Common myeloid progenitor, CD34-positive (primary cell): ENCODE measurements at regions not wholly inside any gene's neighbourhood (a gene's known extent, or its start where the extent isn't known, plus 50 kb on each side); places are given as distances from the start of the nearest gene placed in this dataset.
A peak's percentile ranks its signal among the peaks of the same experiment; 100 is the strongest.

ENCODE experiments used
- CTCF ChIA-PET: fragments of 350-600 bp; sonication (Branson Sonifier 250); formaldehyde crosslinking; loops from one replicate; lab custom pipeline; 2021; ENCODE audit warnings: antibody characterized with exemption; lab: Charles Lee
- POLR2A ChIA-PET: fragments of 350-600 bp; sonication (Branson Sonifier 250); formaldehyde crosslinking; loops from one replicate; lab custom pipeline; 2021; ENCODE audit warnings: antibody characterized with exemption; lab: Charles Lee
- DNase-seq, 3 donors: peaks; one replicate each; pipeline versions ENCODE4 v3.0.0 to v3.0.0-alpha.2; 2013
- H3K27ac ChIP-seq, 2 experiments: 1 replicate in 1 of 2; 2 replicates in 1 of 2; pipeline ENCODE4 v1.7.0; 2013; ENCODE audit warnings: inconsistent platforms in 2 of 2, low read length in 2 of 2, mild to moderate bottlenecking in 2 of 2, low read depth in 1 of 2, moderate library complexity in 1 of 2; ENCODE audit not compliant: severe bottlenecking in 2 of 2, insufficient read depth in 1 of 2, poor library complexity in 1 of 2
- H3K27me3 ChIP-seq, 5 experiments: replicated peaks in 2 of 5; 1 replicate in 3 of 5; 2 replicates in 2 of 5; pipeline versions ENCODE4 v1.6.1 to v1.7.0; 2013; ENCODE audit warnings: low read length in 4 of 5, mild to moderate bottlenecking in 2 of 5, moderate library complexity in 2 of 5, inconsistent platforms in 1 of 5; ENCODE audit not compliant: insufficient read depth in 5 of 5, control insufficient read depth in 4 of 5
- H3K36me3 ChIP-seq, 4 experiments: 1 replicate in 2 of 4; 2 replicates in 2 of 4; pipeline versions ENCODE4 v1.6.1 to v1.7.0; 2013; ENCODE audit warnings: low read length in 3 of 4, control low read depth in 1 of 4, mild to moderate bottlenecking in 1 of 4; ENCODE audit not compliant: control insufficient read depth in 4 of 4, insufficient read depth in 4 of 4
- H3K4me1 ChIP-seq, 4 experiments: 1 replicate in 3 of 4; 2 replicates in 1 of 4; pipeline versions ENCODE4 v1.6.1 to v1.7.1; 2013; ENCODE audit warnings: low read length in 3 of 4, mild to moderate bottlenecking in 3 of 4, control low read depth in 1 of 4, inconsistent platforms in 1 of 4, moderate library complexity in 1 of 4; ENCODE audit not compliant: control insufficient read depth in 4 of 4, insufficient read depth in 4 of 4; ENCODE audit errors: control extremely low read depth in 1 of 4
- H3K4me3 ChIP-seq, 7 experiments: 1 replicate in 4 of 7; 2 replicates in 3 of 7; pipeline versions ENCODE4 v1.5.1 to v1.7.0; 2013; ENCODE audit warnings: mild to moderate bottlenecking in 7 of 7, low read length in 6 of 7, moderate library complexity in 6 of 7, inconsistent platforms in 2 of 7, low read depth in 2 of 7, control low read depth in 1 of 7; ENCODE audit not compliant: insufficient read depth in 4 of 7, control insufficient read depth in 1 of 7; ENCODE audit errors: extremely low read depth in 1 of 7
- H3K9me3 ChIP-seq, 5 experiments: 1 replicate in 4 of 5; 2 replicates in 1 of 5; pipeline versions ENCODE4 v1.6.1 to v1.7.1; 2013; ENCODE audit warnings: low read length in 4 of 5, mild to moderate bottlenecking in 2 of 5, inconsistent platforms in 1 of 5, low read depth in 1 of 5, moderate library complexity in 1 of 5; ENCODE audit not compliant: control insufficient read depth in 4 of 5, insufficient read depth in 2 of 5; ENCODE audit errors: control extremely low read depth in 1 of 5
- WGBS: methylation state at CpG from one replicate; pipeline ENCODE4 v1.1.5; 2013; ENCODE audit not compliant: insufficient coverage; 5-methylcytosine and 5-hydroxymethylcytosine counted together

- Histone ChIP-seq H3K27ac (no peak overlapping the region), H3K4me1 (no peaks in the 10 kb centered on the region), H3K9me3 (peaks cover 0 to 3% (median 0%) of the 10 kb centered on the region in 5 experiments), H3K27me3 (peaks cover 0 to 35% (median 3%) of the 10 kb centered on the region in 5 experiments), H3K4me3 (no peak overlapping the region), H3K36me3 (no peaks in the 10 kb centered on the region)
- DNase-seq: no peak
- POLR2A ChIA-PET: no interaction called here
- 93% methylated on average over 2 of the region's 2 CpGs for WGBS
- CTCF ChIA-PET: no interaction called here
These were observed 190.5 kb downstream of the IRX1 start for GRCh38 chr5:3786165-3786564.

GRCh38 chr5:3786891-3787430 is 191.3 kb downstream of the IRX1 start:
- ChIA-PET POLR2A (no interaction called here), CTCF (no interaction called here)
- 50% methylated on average over 12 of the region's 14 CpGs for WGBS
- Histone ChIP-seq H3K36me3 (no peaks in the 10 kb centered on the region), H3K4me3 (no peak overlapping the region), H3K4me1 (no peaks in the 10 kb centered on the region), H3K27me3 (peaks cover 0 to 35% (median 4%) of the 10 kb centered on the region in 5 experiments), H3K9me3 (peaks cover 0 to 3% (median 0%) of the 10 kb centered on the region in 5 experiments), H3K27ac (no peak overlapping the region)
- DNase-seq: no peak

- no peaks in the 10 kb centered on the region for H3K36me3 ChIP-seq
- H3K4me3 ChIP-seq: no peak overlapping the region
- WGBS: 29% methylated on average over 8 of the region's 10 CpGs
- ChIA-PET CTCF (interaction anchor here (0.6 kb wide), 1 partner anchor 89 kb away, joined by 3 read pairs; no protein-coding TSS in a partner anchor), POLR2A (no interaction called here)
- H3K9me3 ChIP-seq: peaks cover 0 to 3% (median 0%) of the 10 kb centered on the region in 5 experiments
- H3K27ac ChIP-seq: no peak overlapping the region
- H3K4me1 ChIP-seq: no peaks in the 10 kb centered on the region
- peaks cover 0 to 35% (median 4%) of the 10 kb centered on the region in 5 experiments for H3K27me3 ChIP-seq
- peak in 2 of 3 donors; percentile 3 to 10 for DNase-seq
These were observed 192.0 kb downstream of the IRX1 start for GRCh38 chr5:3787604-3788003.

GRCh38 chr5:3789519-3790193 is 194.0 kb downstream of the IRX1 start:
- no peaks in the 10 kb centered on the region for H3K36me3 ChIP-seq
- H3K9me3 ChIP-seq: peaks cover 0 to 8% (median 0%) of the 10 kb centered on the region in 5 experiments
- no peaks in the 10 kb centered on the region for H3K4me1 ChIP-seq
- ChIA-PET POLR2A (no interaction called here), CTCF (no interaction called here)
- WGBS: 66% methylated on average over 14 of the region's 14 CpGs
- H3K27ac ChIP-seq: no peak overlapping the region
- no peak for DNase-seq
- H3K27me3 ChIP-seq: peaks cover 0 to 35% (median 4%) of the 10 kb centered on the region in 5 experiments
- H3K4me3 ChIP-seq: no peak overlapping the region

- Histone ChIP-seq H3K27me3 (peaks cover 0 to 14% (median 4%) of the 10 kb centered on the region in 5 experiments), H3K9me3 (peaks cover 0 to 8% (median 0%) of the 10 kb centered on the region in 5 experiments), H3K4me1 (no peaks in the 10 kb centered on the region), H3K4me3 (no peak overlapping the region), H3K36me3 (no peaks in the 10 kb centered on the region), H3K27ac (no peak overlapping the region)
- DNase-seq: no peak
- whole genome bisulfite sequencing: no CpG with 5 or more reads among the region's 1 CpG
- ChIA-PET CTCF (no interaction called here), POLR2A (no interaction called here)
These were observed 197.5 kb downstream of the IRX1 start for GRCh38 chr5:3793162-3793561.

GRCh38 chr5:3794611-3795010 is 199.0 kb downstream of the IRX1 start:
- WGBS: no CpG with 5 or more reads among the region's 1 CpG
- POLR2A ChIA-PET: no interaction called here

GRCh38 chr5:3796736-3797135 is 201.1 kb downstream of the IRX1 start:
- H3K27ac ChIP-seq: no peak overlapping the region
- H3K4me1 ChIP-seq: no peaks in the 10 kb centered on the region
- 90% methylated on average over 2 of the region's 3 CpGs for WGBS
- CTCF ChIA-PET: interaction anchor here (0.9 kb wide), 1 partner anchor 17 kb away, joined by 3 read pairs; no protein-coding TSS in a partner anchor
- POLR2A ChIA-PET: no interaction called here
- no peak overlapping the region for H3K4me3 ChIP-seq
- no peaks in the 10 kb centered on the region for H3K27me3 ChIP-seq
- no peak for DNase-seq
- peaks cover 0 to 5% (median 2%) of the 10 kb centered on the region in 5 experiments for H3K9me3 ChIP-seq
- H3K36me3 ChIP-seq: no peaks in the 10 kb centered on the region

More at GRCh38 chr5:3794611-3795010, 199.0 kb downstream of the IRX1 start:
- no peak overlapping the region for H3K27ac ChIP-seq
- peaks cover 0 to 8% (median 0%) of the 10 kb centered on the region in 5 experiments for H3K9me3 ChIP-seq
- peaks cover 0 to 6% (median 4%) of the 10 kb centered on the region in 5 experiments for H3K27me3 ChIP-seq
- H3K36me3 ChIP-seq: no peaks in the 10 kb centered on the region
- CTCF ChIA-PET: no interaction called here
- no peak for DNase-seq
- no peaks in the 10 kb centered on the region for H3K4me1 ChIP-seq
- no peak overlapping the region for H3K4me3 ChIP-seq
